HEK293 (cell line): ENCODE measurements at regions not wholly inside any gene's neighbourhood (a gene's known extent, or its start where the extent isn't known, plus 50 kb on each side); places are given as distances from the start of the nearest gene placed in this dataset.

Experiments used
- TF ChIP-seq, protein P1 (sequence below): fragments of 450-650 bp; formaldehyde crosslinking; IDR thresholded peaks from 2 replicates; pipeline ENCODE4 v1.5.1; 2017; ENCODE audit warnings: missing biosample characterization, missing genetic modification characterization
- TF ChIP-seq, protein P2 (sequence below): fragments of 450-650 bp; formaldehyde crosslinking; IDR thresholded peaks from 2 replicates; pipeline ENCODE4 v1.5.1; 2016; ENCODE audit warnings: missing biosample characterization, missing genetic modification characterization

DNA sequence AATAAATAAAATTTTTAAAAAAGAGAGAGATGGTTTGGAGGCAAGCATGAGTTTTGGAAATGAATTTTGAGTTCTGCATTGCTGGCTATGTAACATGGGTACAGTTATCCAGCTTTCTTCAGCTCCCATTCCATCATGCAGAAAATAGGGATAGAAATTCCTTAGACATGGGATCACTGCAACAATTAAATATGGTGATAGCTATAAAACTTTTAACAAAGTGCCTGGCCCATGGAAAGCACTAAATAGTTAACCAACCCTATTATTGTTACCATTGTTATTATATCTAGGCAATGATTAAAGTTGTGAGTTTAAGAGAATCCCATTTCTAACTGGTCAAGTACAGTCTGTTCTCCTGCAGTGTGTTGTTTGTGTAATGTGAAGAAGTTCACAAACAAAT is 115.4 kb upstream of the GAS1 start:
- TF ChIP-seq, protein P1, sequence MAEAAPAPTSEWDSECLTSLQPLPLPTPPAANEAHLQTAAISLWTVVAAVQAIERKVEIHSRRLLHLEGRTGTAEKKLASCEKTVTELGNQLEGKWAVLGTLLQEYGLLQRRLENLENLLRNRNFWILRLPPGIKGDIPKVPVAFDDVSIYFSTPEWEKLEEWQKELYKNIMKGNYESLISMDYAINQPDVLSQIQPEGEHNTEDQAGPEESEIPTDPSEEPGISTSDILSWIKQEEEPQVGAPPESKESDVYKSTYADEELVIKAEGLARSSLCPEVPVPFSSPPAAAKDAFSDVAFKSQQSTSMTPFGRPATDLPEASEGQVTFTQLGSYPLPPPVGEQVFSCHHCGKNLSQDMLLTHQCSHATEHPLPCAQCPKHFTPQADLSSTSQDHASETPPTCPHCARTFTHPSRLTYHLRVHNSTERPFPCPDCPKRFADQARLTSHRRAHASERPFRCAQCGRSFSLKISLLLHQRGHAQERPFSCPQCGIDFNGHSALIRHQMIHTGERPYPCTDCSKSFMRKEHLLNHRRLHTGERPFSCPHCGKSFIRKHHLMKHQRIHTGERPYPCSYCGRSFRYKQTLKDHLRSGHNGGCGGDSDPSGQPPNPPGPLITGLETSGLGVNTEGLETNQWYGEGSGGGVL (tag by site-specific recombination), result no peak
- TF ChIP-seq, protein P2, sequence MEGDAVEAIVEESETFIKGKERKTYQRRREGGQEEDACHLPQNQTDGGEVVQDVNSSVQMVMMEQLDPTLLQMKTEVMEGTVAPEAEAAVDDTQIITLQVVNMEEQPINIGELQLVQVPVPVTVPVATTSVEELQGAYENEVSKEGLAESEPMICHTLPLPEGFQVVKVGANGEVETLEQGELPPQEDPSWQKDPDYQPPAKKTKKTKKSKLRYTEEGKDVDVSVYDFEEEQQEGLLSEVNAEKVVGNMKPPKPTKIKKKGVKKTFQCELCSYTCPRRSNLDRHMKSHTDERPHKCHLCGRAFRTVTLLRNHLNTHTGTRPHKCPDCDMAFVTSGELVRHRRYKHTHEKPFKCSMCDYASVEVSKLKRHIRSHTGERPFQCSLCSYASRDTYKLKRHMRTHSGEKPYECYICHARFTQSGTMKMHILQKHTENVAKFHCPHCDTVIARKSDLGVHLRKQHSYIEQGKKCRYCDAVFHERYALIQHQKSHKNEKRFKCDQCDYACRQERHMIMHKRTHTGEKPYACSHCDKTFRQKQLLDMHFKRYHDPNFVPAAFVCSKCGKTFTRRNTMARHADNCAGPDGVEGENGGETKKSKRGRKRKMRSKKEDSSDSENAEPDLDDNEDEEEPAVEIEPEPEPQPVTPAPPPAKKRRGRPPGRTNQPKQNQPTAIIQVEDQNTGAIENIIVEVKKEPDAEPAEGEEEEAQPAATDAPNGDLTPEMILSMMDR (tag by site-specific recombination), result no peak
